Mesothelial cell of epicardium (in vitro differentiated cells): ENCODE measurements at regions not wholly inside any gene's neighbourhood (a gene's known extent, or its start where the extent isn't known, plus 50 kb on each side); places are given as distances from the start of the nearest gene placed in this dataset.

ENCODE experiments used
- DNase-seq, 2 experiments: peaks; one replicate each; pipeline ENCODE4 v3.0.0; 2021; ENCODE audit warnings: low spot score in 2 of 2; ENCODE audit not compliant: unreplicated experiment in 2 of 2
- H3K27ac Mint-ChIP-seq: 2 replicates; pipeline ENCODE4 v1.8.0; 2021; ENCODE audit warnings: mixed read lengths
- H3K27me3 Mint-ChIP-seq: 2 replicates; pipeline ENCODE4 v1.8.0; 2021; ENCODE audit warnings: low read depth, mixed read lengths
- H3K36me3 Mint-ChIP-seq: 2 replicates; pipeline ENCODE4 v1.8.0; 2021; ENCODE audit warnings: mixed read lengths
- H3K4me1 Mint-ChIP-seq: 2 replicates; pipeline ENCODE4 v1.8.0; 2021; ENCODE audit warnings: mixed read lengths
- H3K4me3 Mint-ChIP-seq: 2 replicates; pipeline ENCODE4 v1.8.0; 2021; ENCODE audit warnings: mild to moderate bottlenecking, moderate library complexity, mixed read lengths
- H3K9me3 Mint-ChIP-seq: 2 replicates; pipeline ENCODE4 v1.8.0; 2021; ENCODE audit warnings: mixed read lengths
- CTCF ChIP-seq: fragments of 200-600 bp; sonication (generic); IDR thresholded peaks from one replicate; pipeline ENCODE4 v1.5.0; 2021; ENCODE audit warnings: antibody characterized with exemption; ENCODE audit not compliant: unreplicated experiment

GRCh38 chr3:145721815-145722214 lies 439.2 kb downstream of the PLOD2 start:
- no peak overlapping the region for H3K4me3 Mint-ChIP-seq
- no peak for DNase-seq
- peaks cover 11% of the 10 kb centered on the region for H3K9me3 Mint-ChIP-seq
- H3K27ac Mint-ChIP-seq: no peak overlapping the region
- TF ChIP-seq CTCF: no peak
- peaks cover 7% of the 10 kb centered on the region for H3K4me1 Mint-ChIP-seq
- no peaks in the 10 kb centered on the region for H3K36me3 Mint-ChIP-seq
- no peaks in the 10 kb centered on the region for H3K27me3 Mint-ChIP-seq

DNA sequence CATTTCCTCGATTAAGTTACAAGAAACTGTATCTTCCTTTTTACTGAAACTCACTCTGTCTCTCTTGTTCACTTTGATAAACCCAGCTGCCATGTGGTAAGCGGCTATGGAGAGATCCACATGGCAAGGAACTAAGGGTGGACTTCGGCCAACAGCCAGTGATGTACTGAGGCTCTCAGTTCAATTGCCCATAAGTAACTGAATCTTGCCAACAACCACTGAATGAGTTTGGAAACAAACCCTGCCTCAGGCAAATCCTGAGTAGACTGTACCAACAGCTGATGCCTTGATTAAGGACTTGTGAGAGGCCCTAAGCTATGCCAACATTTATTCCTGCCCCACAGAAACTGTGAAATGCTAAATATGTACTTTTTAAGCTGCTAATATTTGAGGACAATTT lies 433.5 kb downstream of the PLOD2 start:
- Mint-ChIP-seq H3K4me1 (peaks cover 3% of the 10 kb centered on the region), H3K27ac (no peak overlapping the region), H3K27me3 (no peaks in the 10 kb centered on the region), H3K9me3 (peaks cover 11% of the 10 kb centered on the region), H3K4me3 (no peak overlapping the region), H3K36me3 (no peaks in the 10 kb centered on the region)
- no peak for DNase-seq
- no peak for TF ChIP-seq CTCF

DNA sequence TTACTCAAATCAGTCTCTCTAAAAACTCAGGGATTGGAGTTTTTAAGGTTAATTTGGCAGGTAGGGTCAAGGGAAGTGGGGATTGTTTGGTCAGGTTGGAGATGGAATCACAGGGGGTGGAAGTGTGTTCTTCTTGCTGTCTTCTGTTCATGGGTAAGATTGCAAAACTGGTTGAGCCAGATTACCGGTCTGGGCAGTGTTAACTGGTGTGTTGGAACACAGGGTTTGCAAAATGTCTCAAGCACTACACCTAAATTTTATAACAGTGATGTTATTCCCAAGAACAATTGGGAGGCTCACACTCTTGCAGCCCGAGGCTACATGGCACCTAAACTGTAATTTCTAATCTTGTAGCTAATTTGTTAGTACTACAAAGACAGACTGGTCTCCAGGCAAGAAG lies 425.4 kb downstream of the PLOD2 start:
- no peak for DNase-seq
- no peak for TF ChIP-seq CTCF
- Mint-ChIP-seq H3K27me3 (no peaks in the 10 kb centered on the region), H3K4me1 (peaks cover 4% of the 10 kb centered on the region), H3K27ac (no peak overlapping the region), H3K36me3 (peaks cover 2% of the 10 kb centered on the region), H3K4me3 (no peak overlapping the region), H3K9me3 (peaks cover 15% of the 10 kb centered on the region)

DNA sequence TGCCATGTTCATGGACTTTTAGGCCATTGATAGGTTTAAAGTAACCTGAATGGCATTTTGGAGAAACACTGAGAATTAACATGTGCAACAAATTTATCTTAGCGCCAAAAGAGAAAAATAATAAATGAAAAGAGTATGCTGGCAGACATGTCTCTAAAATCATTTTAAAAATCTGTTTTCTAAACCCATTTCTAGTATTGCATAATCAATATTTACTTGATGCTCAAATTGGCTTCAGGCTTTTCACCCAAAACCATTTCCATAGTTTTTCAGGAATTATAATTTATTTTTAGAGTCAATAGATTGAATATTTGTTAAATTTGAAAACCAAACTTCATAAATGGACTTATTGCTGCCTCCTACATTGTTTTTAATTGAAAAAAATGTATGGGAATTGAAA lies 423.0 kb downstream of the PLOD2 start:
- Mint-ChIP-seq H3K27me3 (no peaks in the 10 kb centered on the region), H3K4me3 (no peak overlapping the region), H3K4me1 (peaks cover 4% of the 10 kb centered on the region), H3K27ac (no peak overlapping the region), H3K9me3 (peaks cover 22% of the 10 kb centered on the region), H3K36me3 (peaks cover 2% of the 10 kb centered on the region)
- no peak for TF ChIP-seq CTCF
- no peak for DNase-seq

- no peak overlapping the region for H3K4me3 Mint-ChIP-seq
- H3K27me3 Mint-ChIP-seq: no peaks in the 10 kb centered on the region
- TF ChIP-seq CTCF: no peak
- no peak for DNase-seq
- H3K27ac Mint-ChIP-seq: no peak overlapping the region
- peaks cover 27% of the 10 kb centered on the region for H3K9me3 Mint-ChIP-seq
- peaks cover 2% of the 10 kb centered on the region for H3K36me3 Mint-ChIP-seq
- peaks cover 4% of the 10 kb centered on the region for H3K4me1 Mint-ChIP-seq
These were observed 421.1 kb downstream of the PLOD2 start for GRCh38 chr3:145739926-145740325.

DNA sequence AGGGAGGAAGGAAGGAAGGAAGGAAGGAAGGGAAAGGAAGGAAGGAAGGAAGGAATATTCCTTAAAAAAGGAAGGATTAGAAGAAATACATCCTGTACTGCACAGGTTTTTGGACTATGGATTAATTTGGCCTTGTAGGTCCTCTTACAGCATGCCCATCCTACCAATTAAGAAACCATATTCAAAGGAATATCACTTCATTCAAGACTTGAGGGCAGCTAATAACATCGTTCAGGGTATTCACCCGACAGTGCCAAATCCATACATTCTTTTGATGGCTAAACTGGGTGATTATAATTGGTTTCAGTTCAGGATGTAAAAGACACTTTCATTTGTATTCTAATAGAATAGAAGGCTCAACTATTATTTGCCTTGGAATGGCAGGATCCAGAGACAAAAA lies 410.3 kb downstream of the PLOD2 start:
- DNase-seq: no peak
- Mint-ChIP-seq H3K36me3 (no peaks in the 10 kb centered on the region), H3K4me3 (no peak overlapping the region), H3K27ac (no peak overlapping the region), H3K9me3 (peaks cover 11% of the 10 kb centered on the region), H3K27me3 (no peaks in the 10 kb centered on the region), H3K4me1 (peaks cover 24% of the 10 kb centered on the region)
- TF ChIP-seq CTCF: no peak
